ENCODE measurements at regions not wholly inside any gene's neighbourhood (a gene's known extent, or its start where the extent isn't known, plus 50 kb on each side); places are given as distances from the start of the nearest gene placed in this dataset.
A peak's percentile ranks its signal among the peaks of the same experiment; 100 is the strongest.

GRCh38 chr16:50469121-50469743 lies 79.0 kb upstream of the NKD1 start:
- no peak for DNase-seq
- ATAC-seq, result no peak

GRCh38 chr16:50468749-50469078 lies 79.5 kb upstream of the NKD1 start:
- DNase-seq, result no peak
- ATAC-seq, result no peak

GRCh38 chr16:50467943-50468748 lies 80.0 kb upstream of the NKD1 start:
- DNase-seq (no peak), ATAC-seq (peak; percentile 19)

DNA sequence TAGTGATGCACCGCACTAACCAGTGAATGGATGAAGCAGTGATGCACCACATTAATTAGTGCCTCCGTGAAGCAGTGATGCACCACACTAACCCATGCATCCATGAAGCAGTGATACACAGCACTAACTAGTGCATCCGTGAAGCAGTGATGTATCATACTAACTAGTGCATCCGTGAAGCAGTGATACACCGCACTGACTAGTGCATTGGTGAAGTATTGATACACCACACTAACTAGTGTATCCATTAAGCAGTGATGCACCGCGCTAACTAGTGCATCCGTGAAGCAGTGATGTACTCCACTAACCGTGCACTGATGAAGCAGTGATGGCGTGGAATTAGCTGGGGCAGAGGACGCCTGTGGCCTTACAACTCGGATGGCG lies 80.6 kb upstream of the NKD1 start:
- DNase-seq (no peak), ATAC-seq (no peak)

DNA sequence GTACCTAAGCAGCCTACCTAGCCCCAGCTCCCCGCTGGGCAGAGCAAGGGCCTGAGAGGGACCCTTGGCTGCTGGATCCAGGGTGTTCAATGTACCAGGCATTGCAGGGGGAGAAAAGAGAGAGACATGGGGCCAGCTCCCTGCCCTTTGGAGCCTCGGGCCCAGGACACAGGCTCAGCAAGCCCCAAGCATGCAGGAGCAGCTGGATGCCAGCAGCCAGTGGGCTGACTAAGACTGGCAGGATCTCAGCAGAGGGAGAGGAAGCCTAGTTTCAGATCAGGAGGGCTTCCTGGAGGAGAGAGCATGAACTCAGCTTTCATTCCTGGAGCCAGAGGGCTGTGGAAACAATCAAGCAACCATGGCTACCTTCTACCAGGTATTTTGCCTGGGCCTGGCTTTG lies 82.0 kb upstream of the NKD1 start:
- DNase-seq, result no peak
- no peak for ATAC-seq

DNA sequence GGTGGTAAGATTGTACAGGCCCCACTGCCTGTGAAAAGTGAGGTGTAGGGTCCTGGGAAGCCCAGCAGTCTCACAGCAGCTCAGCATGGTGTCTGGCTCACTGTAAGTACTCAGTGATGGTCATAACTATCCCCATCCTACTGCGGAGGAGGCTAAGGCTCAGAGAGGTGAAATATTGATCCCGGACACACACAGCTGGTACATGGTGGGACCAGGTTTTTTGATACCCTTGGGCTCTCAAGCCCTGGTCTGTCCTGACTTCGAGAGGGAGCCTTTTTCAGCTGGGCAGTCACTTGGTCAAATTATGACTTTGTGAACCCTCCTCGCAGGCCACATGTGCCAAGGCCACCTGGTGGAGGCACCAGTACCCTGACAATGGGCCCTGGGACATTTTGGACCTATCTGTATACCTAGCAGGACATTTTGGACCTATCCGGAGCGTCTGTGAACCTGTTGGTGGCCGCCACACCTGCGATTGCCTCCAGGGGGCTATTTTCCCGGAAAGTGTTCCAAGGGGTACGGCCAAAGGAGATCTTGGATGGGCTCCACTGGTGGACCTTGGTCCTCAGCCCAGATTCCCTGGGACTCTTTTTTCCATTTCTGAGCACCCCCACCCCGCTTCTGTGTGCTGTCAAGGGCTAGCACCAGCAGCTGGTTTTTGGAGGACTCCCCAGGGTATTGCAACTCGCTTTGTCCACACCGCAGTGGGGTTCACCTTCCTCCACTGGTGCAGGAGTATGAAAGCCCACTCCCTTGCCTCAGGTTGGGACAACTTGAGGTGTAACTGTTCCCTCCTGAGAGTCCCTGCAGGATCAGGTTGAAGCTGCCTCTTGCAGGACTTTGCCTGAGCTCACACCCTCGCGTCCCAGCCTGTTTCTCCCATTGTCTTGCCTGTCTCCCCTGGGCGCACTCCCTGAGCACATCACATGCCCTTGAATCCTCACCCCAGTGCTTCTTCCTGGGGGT lies 83.6 kb upstream of the NKD1 start:
- DNase-seq, result no peak
- ATAC-seq, result no peak

DNA sequence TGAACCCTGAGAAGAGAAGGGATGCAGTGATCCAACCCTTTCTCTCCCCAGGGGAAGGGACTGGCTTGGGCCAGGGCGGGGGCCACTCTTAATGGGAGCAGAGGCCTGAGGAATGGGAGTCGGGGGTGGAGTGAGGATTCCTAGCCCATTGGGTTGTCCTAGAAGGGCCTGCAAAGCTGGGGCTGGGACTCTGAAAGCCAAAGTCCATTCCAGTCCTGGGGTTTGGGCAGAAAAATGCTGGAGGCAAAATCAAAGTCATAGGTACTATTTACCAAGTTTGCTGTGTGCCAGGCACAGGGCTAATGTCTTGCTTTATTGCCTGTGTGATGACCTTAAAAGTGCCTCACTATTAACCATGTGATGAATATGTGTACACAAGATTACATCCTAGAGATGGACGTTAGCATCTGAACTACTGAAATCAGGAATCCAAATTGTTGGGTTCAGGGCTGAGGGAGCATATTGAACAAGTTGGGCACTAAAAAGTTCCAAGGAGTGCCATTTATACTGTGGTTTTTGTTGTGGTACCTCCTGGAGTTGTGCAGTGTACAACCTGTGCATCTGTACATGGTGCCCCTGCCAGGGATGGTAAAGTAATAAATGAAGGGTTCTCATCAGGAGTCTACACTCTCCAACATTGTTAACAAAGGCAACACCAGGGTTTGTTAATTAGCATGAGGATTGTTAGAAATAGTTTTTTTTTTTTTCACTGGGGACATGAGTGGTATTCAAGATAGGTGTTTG lies 84.4 kb upstream of the NKD1 start:
- DNase-seq (no peak), ATAC-seq (no peak)

DNA sequence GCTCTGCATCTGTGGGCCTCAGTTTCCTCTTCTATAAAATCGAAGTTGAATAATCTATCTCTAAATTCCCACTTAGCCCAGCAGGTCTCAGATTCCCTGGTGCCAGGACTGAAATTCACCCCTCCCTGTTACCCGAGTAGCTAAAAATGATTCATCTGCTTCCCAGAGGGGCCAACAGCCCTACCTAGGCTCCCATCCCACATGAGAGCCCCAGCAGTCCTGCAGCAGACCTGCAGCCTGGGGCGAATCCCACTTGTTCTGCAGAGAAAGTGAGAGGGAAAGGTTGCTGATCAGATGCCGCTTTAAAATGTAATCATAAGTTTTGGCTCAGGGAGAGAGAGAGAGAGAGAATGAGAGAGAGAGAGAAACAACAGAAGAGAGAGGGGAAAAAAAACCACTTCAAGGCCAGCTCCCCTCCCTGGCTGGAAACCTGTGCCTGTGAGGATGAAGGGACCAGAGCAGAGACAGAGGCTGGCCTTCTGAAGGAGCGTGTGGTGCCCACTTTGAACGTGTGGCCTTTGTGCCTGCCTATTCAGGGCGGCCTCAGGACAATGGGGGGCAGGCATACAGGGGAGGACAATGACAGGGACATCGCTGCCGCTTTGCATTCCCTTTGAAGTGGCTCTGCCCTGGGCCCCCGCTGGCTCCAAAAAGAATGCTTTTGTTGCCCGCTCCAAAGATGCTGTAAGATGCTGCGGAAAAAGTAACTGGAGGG lies 85.2 kb upstream of the NKD1 start:
- ATAC-seq (no peak), DNase-seq (no peak)

DNA sequence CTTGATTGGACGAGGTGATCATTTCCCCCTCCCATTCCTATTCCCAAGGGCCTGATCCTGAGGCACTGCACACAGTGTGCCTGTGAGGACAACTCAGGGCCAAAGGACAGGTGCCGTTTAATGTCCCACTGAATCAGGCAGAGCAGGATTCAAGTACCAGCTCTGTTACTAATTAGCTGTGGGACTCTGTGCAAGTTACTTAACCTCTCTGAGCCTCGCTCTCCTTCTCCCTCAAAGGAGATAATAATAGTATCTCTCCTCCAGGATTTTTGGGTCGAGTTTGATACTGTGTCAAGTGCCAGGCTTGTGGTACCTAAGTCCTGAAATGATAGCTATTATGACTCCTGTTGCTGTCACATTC lies 86.8 kb upstream of the NKD1 start:
- DNase-seq (no peak), ATAC-seq (no peak)

- ATAC-seq (no peak), DNase-seq (no peak)
Measured at GRCh38 chr16:50460538-50461399, 87.4 kb upstream of the NKD1 start.

- no peak for DNase-seq
- no peak for ATAC-seq
Measured at GRCh38 chr16:50459496-50460080, 88.6 kb upstream of the NKD1 start.

- DNase-seq (no peak), ATAC-seq (no peak)
Measured at GRCh38 chr16:50458667-50459495, 89.3 kb upstream of the NKD1 start.

- no peak for DNase-seq
- ATAC-seq, result no peak
Measured at GRCh38 chr16:50457979-50458491, 89.2 kb upstream of the BRD7 start.

GRCh38 chr16:50457423-50457822 lies 88.6 kb upstream of the BRD7 start:
- peak; percentile 8 for ATAC-seq
- DNase-seq, result no peak

DNA sequence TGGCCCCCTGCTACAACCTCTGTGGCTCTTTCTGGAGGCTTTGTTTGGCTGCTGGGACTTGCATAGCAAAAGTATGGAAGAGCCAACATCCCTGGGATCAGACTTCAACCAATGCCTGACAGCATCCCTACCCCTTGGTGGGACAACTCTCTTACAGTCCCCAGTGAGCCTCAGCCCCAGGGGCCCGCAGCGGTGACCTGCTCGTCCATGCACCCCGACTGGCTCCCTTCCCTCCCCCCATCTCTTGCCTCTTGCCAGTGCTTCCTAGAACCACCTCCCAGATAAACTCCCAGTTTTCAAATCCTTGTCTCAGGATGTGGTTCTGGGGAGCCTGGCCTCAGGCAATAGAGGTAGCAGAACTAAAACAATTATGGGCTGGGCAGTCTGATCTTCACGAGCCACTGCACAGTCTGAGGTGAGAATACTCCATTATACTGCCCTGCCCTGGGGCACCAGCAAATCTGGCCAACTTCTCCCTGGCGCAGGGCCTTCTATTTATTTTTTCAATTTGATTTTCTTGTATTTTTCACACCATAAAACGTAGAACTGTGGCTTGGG lies 86.6 kb upstream of the BRD7 start:
- no peak for ATAC-seq
- DNase-seq, result no peak

DNA sequence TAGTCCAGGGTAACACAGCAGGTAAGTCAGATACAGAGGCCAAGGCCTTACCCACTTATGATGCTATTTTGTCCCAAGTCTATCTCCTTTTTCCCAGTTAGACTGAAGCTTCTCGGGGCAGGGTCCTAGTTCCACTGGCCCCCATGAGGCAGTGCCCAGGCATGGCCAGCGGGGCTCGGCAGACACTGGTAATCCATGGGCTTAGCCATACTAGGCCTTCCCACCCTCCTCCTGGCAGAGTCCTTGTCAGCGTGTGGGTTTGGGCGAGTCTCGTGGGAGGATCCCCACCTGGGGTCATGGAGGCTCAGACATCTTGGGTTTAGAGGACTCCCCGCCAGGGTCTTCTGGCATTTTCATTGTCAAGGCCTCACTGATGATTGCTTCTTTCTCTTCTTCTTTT lies 84.7 kb upstream of the BRD7 start:
- ATAC-seq (no peak), DNase-seq (no peak)

GRCh38 chr16:50451951-50452508 lies 83.2 kb upstream of the BRD7 start:
- DNase-seq (no peak), ATAC-seq (no peak)

DNA sequence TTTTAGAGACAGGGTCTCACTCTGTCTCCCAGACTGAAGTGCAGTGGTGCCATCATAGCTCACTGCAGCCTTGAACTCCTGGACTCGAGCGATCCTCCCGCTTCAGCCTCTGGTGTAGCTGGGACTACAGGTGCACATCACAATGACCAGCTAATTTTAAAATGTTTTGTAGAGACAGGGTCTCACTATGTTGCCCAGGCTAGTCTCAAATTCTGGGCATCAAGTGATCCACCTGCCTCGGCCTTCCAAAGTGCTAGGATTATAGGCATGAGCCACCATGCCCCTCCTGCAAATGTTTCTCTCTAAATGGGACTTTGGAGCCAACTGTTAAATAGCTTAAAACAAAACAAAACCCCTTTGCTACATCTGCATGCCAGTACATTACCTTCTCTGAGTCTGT lies 82.2 kb upstream of the BRD7 start:
- DNase-seq (no peak), ATAC-seq (no peak)

DNA sequence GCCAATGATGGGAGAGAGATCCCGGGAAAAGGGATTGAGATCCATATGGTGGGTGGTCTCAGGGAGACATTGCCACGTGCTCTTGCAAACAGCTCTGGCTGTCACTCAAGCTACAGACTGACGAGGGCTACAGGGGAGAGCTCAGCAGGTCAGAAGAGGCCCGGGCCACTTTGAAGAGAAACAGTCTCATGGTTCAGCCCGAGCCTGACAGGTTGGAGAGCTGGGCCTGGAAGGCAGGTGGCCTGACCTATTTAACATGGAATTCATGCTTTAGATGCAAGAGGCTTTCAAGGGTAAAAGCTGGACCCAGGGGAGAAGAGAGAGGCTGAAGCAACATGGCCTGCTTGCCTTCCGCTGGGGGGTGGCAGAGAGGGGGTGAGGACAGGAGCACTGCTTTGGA lies 81.0 kb upstream of the BRD7 start:
- ATAC-seq (no peak), DNase-seq (no peak)

All from stimulated activated naive CD8-positive, alpha-beta T cell treated with anti-CD3 and anti-CD28 coated beads, Interleukin-15, Interleukin-2, amounts not matched to agents 100 U/mL and 50 U/mL, for 24 hours (primary cell).